NCI-H2227 (cell line): ENCODE measurements at regions not wholly inside any gene's neighbourhood (a gene's known extent, or its start where the extent isn't known, plus 50 kb on each side); places are given as distances from the start of the nearest gene placed in this dataset.
"Not testable (repeated sequence)": the region's sequence is repeated elsewhere in the genome, so short reads cannot be mapped to it uniquely, and the experiment has no call there.

ENCODE experiments used
- DNase-seq: peaks from one replicate; lab custom pipeline; 2025; ENCODE audit not compliant: unreplicated experiment; lab: John Stamatoyannopoulos, UW

DNA sequence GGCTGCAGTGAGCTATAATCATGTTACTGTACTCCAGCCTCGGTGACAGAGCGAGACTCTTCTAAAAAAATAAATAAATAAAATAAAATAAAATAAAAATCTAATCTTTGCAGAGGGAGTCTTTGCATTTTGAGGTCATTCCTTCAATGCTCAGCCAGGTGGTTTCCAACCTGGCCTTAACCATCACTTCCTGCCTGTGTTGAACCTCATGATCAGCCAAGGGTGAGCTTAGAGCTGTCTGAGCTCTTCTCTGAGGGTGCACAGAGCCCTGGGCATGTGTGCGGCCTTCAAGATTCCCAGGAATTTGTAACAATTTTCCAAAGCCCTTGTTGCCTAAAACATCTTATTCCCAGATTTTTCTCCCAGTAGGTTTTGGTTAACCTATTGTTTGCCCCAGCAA lies 94.3 kb downstream of the KCNJ12 start:
- DNase-seq: not testable (repeated sequence)

DNA sequence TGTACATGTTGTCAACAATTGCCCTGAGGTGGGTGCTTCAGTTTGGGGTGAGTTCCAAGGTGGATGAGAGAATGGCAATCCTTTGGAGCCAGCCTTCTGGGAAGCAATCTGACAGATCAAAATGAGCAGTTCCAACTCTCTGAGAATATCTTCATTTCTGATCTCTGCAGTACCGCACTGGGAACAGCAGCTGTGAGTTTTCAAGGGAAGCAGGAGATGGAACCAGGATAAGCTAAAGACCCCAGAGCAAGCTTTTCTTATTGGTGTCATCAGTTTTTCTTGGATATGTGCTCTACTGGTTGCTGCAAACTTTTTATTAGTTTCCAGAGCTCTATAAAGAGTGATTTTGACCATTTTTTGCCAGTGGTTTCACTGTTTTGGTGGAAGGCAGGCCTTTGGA lies 94.7 kb downstream of the KCNJ12 start:
- no peak for DNase-seq

GRCh38 chr17:21474815-21475214 lies 98.7 kb downstream of the KCNJ12 start:
- DNase-seq: no peak

DNA sequence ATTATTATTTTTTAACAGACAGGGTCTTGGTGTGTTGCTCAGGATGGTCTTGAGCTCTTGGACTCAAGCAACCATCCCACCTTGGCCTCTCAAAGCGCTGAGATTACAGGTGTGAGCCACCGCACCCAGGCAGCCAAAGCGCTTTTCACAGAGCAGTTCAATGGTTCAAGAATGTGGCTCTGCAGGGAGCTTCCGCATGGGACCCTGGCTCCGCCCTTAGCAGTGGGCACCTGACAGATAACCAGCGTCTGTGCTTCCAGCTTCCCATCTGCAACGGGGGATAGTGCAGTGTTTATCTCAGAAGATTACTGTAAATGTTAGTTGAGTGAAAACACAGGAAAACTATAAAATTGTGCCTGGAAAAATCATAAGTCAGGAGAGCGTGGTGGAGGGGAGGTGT lies 99.4 kb downstream of the KCNJ12 start:
- no peak for DNase-seq

- no peak for DNase-seq
These were observed 100.7 kb downstream of the KCNJ12 start for GRCh38 chr17:21476867-21477266.

- DNase-seq: no peak
These were observed 106.2 kb downstream of the KCNJ12 start for GRCh38 chr17:21482189-21482865.

- not testable (repeated sequence) for DNase-seq
These were observed 111.9 kb downstream of the KCNJ12 start for GRCh38 chr17:21488043-21488442.

DNA sequence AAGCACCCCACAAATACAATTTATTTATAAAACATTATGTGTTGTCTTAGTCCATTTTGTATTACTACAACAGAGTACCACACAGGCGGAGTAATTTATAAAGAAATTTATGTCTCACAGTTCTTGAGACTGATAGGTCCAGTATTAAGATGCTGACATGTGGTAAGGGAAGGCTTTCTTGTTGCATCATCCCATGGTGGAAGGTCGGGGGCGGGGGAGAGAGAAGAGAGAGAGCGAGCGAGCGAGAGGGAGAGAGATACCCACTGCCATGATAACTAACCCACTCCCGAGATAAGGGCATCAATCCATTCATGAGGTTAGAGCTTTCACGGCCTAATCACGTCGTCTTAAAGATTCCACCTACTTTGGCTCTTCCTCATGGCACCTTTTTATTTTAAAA lies 117.8 kb downstream of the KCNJ12 start:
- no peak for DNase-seq

GRCh38 chr17:21495281-21495680 lies 119.1 kb downstream of the KCNJ12 start:
- no peak for DNase-seq

DNA sequence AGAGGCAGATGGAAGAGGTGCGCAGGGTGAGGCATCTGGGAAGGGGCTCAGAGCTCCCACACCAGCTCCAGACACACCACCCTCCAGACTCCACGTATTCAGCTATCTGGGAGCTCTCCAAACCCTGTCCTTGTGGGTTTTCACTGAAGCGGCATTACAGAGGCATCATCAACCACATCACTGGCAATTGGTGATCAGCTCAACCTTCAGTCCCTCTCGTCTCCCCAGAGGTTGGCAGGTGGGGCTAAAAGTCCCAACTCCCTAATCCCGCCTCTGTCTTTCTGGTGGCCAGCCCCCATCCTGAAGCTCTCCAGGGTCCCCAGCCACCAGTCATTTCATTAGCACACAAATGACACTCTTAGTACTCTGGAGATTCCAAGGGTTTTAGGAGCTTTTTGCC lies 123.9 kb downstream of the KCNJ12 start:
- DNase-seq: no peak

- DNase-seq: not testable (repeated sequence)
These were observed 126.0 kb downstream of the KCNJ12 start for GRCh38 chr17:21501927-21502700.

GRCh38 chr17:21505819-21506815 lies 130.0 kb downstream of the KCNJ12 start:
- DNase-seq: no peak

- not testable (repeated sequence) for DNase-seq
These were observed 131.6 kb downstream of the KCNJ12 start for GRCh38 chr17:21507806-21508205.

GRCh38 chr17:21508211-21508610 lies 132.1 kb downstream of the KCNJ12 start:
- no peak for DNase-seq

GRCh38 chr17:21509356-21509755 lies 133.2 kb downstream of the KCNJ12 start:
- DNase-seq: not testable (repeated sequence)

DNA sequence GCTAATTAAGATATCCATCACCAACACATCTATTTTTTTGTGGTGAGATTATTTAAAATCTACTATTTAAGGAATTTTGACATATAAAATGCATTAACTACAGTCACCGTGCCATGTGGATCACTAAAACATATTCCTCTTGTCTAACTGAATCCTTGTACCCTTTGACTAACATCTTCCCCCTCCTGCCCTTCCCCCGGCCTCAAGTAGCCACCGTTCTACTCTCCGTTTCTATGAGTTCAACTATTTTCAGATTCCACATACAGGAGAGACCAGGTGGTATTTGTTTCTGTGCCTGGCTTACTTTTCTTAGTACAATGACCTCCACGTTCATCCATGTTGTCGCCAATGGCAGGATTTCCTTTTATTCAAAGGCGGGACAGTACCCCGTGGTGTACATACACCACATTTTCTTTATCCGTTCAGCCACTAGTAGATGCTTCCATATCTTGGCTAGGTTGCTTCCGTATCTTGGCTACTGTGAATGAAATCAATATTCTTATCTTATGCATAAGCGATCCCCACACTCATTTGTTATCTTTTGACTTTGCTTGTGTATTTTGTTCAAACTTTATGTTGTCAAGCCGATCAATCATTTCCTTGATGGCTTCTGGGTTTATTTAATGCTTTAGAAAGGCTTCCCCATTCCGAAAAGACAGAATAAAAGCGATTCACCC lies 134.7 kb downstream of the KCNJ12 start:
- peak; percentile 3 for DNase-seq

DNA sequence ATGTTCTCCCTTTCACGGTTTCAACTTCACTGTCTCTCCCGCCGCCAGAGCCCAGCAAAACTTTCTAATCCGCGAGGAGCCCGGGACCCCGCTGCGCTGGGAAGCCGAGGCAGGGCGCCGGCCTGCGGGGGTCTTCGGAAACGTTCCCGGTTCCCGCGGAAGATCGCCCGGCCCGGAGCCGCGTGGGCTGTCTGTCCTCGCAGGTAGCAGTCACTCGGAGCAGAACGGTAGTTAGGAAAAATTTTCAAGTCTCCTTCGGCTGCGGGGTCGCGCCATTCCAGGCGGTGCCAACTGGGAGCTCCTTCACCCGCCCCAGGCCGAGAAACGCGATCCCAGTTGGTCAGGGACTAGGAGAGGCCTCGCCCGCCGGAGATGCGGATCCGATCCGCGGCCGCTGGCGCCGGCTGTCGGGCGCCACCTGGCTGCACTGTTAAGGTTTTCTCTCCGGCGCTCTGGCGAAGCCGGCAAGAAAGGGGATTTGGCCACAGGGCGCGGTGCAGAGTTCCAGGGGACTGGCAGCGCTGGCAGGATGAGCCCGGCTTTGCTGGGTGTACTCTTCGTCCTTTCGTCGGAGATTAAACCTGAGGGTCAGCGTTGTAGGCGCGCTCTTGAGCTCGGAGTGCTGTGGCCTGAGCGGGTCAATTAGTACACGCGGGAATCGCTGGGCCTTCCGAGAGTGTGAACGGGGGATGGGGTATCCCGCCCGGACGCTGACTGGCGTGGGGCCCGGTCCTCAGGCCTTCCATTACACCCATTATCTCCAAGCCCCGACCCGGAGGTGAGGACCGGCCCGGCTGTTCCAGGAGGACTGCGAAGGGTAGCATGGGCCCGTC lies 135.4 kb downstream of the KCNJ12 start:
- peak; percentile 85 for DNase-seq

DNA sequence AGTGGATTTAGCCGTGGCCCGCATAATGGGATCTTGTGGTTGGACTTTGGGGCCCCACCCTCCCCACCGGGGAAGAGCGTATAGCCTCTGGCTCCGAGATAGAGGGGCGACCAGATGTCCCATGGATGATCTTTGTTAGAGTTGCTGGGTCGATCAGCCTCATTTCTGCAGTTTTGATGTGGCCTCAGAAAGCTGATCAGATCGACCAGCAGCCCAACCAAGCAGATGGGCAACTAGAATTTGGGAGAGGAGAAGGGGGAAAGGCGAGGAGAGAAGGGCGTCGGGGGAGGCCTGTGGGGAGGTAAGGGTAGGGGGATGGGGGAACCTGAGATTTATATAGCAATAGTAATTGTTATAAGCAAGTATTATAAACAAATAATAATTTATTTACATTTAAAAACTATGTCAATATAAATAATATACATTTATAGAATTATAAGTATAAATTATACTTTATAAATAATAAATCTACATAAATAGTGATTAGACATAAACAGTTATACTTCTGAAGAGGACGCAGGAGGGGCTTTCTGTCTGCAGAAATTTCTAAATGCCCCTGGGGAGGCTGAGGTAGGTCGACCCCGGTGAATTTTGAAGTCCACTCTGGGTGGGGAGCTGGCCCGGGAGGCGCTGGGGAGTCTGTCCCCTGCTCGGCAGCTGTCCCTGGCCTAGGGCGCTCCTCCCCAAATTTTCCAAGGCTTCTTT lies 136.3 kb downstream of the KCNJ12 start:
- DNase-seq: no peak

DNA sequence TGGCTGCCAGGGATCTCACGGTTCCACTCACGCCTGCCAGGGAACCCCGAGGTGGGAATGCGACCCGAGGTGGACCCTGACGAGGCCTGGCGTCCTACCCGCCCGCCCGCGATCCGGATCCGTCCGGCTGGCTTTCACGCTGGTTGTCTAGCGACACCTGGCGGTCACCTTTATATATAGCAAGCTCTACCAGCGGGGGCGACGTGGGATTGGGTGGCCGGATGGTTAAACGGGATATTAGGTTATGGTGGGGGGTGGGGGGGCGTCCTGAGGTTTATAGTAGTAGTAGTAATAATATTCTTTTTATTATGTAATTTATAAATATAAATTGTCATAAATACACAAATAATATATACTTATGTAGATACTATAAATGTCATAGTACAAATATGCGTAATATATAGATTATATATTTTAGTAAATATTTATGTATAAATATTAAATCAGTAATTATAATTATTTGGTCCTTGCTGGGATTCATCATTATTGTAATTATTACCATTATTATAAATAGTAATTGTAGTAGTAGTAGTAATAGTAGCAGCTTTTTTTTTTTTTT lies 136.9 kb downstream of the KCNJ12 start:
- peak; percentile 81 for DNase-seq
